DMS153 (cell line): ENCODE measurements at regions not wholly inside any gene's neighbourhood (a gene's known extent, or its start where the extent isn't known, plus 50 kb on each side); places are given as distances from the start of the nearest gene placed in this dataset.
A peak's percentile ranks its signal among the peaks of the same experiment; 100 is the strongest.
"Not testable (repeated sequence)": the region's sequence is repeated elsewhere in the genome, so short reads cannot be mapped to it uniquely, and the experiment has no call there.

Experiments used
- DNase-seq: peaks from one replicate; lab custom pipeline; 2025; lab: John Stamatoyannopoulos, UW

DNA sequence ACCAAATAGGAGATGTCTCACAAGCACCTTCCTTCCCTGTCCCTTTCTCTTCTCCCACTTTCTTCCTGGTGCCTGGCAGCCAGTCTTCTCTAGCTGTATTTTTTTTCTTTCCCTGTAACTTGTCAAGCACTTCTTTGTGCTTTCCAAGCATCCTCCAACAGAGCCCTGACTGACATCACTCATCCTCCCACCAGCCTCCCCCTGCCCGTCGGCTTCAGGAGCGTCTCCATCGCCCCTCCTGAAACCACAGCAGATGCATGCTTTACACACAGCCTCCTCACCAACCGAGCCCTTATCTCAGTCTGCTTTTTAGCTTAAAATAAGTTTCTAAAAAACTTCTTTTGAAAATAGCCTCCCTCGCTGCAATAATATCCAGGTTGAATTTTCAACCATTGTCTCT lies 268.7 kb upstream of the CDH5 start:
- DNase-seq = no peak

GRCh38 chr16:66095676-66096075 lies 270.8 kb upstream of the CDH5 start:
- DNase-seq = no peak

- no peak for DNase-seq
Measured at GRCh38 chr16:66093191-66093590, 273.3 kb upstream of the CDH5 start.

DNA sequence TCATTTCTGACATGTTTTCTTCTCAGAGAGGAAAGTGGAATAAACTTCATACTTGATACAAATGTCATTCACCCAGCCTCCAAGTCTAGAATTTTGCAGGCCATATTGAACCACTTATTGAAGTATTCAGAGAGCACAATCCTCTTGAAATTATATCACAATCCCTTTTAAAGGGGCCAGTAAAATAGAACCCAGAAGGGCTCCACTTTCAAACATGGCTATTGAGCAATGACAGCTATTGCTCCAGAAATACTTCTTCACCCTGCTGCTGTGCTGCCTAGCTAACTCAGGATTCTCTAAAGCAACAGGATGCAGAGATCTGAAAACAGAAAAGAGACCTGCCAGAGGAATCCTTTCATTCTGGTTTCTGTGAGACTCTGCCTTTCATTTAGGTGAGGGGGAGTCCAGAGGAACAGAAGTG lies 275.0 kb upstream of the CDH5 start:
- no peak for DNase-seq

DNA sequence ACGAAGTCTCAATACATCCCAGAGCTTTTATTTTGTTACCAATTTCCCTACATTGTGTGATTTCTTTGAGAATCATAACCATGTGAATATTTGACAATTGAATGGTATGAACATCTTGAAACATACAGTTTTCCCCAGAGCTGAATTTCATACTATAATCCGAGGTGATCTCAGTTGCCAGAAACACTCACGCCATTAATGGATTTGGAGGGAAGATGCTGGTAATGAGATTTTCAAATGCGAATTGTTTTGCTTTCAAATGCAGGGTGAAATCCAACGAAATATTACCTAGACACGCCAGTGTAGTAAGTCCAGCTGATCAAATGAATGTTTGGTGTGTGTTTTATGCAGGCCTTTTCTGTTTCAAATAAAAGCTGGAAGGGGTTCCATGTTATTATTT lies 277.8 kb upstream of the CDH5 start:
- no peak for DNase-seq

DNA sequence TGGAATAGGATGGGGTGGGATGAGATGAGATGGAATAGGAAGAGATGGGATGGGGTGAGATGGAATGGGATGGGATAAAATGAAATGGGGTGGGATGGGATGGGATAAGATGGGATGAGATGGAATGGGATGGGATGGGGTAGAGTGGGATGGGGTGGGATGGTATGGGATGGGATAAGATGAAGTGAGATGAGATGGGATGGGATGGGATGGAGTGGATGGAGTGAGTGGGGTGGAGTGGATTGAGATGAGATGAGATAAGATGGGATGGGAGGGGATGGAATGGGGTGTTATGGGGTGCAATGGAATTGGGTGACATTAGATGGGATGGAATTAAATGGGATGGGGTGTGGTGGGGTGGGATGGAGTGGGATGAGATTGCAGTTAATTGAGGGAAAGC lies 279.2 kb upstream of the CDH5 start:
- DNase-seq = no peak

- DNase-seq = no peak
Measured at GRCh38 chr16:66085651-66086050, 280.8 kb upstream of the CDH5 start.

DNA sequence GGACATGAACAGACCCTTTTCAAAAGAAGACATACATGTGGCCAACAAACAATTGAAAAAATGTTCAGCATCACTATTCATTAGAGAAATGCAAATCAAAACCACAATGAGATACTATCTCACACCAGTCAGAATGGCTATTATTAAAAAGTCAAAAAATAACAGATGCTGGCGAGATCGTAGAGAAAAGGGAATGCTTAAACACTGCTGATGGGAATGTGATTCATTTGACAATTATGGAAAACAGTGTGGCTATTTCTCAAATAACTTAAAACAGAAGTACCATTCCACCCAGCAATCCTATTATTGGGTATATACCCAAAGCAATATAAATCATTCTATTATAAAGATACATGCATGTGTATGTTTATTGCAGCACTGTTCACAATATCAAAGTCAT lies 281.8 kb upstream of the CDH5 start:
- DNase-seq = not testable (repeated sequence)

DNA sequence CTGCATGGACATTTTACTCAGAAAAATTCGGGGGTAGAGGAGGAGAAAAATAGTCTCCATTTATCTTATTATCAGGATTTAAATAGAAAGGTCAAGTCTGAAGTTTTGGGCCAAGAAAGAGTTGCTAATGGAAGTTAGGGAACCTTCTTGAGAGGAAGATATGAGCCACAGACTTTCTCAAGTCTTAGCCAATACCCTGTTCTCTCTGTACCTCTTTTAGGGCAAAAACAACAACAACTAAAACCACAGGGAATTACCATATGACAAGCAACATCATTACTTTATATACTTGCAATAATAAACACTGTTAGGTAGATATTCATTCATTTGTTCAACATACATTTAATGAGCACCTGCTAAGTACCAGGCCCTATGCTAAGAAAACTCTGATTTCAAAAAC lies 282.2 kb upstream of the CDH5 start:
- DNase-seq = no peak

DNA sequence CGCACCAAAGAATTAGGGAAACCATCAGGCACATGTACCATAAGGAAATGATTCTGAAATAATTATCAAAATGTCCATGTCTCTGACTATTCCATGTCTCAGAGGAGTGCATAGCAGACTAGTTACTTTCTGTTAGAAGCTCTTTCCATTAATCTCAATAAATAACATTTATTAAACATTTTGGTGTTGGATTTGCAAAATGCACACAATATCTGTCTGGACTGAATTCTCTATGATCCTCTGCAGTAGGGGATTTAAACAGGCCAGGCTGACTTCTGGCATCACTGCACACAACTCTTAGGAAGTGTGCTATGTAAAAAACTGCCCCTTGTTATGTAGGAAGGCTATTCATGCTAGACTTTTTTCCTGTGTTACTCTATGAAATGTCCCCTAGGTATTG lies 283.3 kb upstream of the CDH5 start:
- DNase-seq = no peak

- DNase-seq = no peak
Measured at GRCh38 chr16:66082424-66082823, 284.1 kb upstream of the CDH5 start.

- no peak for DNase-seq
Measured at GRCh38 chr16:66081775-66082366, 284.6 kb upstream of the CDH5 start.

DNA sequence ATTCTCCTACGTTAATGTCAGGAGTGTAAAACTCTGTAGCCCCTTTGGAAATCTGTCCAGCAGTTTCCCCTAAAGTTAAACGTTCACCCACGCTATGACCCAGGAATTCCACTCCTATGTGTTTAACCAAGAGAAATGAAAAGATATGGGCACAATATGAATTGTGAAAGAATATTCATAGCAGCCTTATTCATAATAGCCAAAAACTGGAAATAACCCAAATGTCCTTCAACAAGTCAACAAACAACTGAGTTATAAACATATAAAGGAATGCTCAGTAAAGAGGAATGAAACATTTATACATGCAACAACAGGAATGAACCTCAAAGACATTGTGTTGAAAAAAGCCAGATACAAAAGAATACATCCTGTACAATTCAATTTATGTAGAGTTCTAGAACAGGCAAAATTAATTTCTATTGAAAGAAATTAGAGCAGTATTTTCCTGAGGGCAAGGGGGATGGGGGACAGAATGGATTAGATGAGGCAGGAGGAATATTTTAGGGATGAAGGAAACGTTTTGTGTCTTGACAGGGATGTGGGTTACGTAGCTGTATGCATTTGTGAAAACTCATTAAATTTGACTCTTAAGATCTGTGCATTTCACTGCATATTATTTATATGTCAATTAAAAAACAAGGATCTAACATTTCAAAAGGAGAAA lies 286.7 kb upstream of the CDH5 start:
- no peak for DNase-seq

DNA sequence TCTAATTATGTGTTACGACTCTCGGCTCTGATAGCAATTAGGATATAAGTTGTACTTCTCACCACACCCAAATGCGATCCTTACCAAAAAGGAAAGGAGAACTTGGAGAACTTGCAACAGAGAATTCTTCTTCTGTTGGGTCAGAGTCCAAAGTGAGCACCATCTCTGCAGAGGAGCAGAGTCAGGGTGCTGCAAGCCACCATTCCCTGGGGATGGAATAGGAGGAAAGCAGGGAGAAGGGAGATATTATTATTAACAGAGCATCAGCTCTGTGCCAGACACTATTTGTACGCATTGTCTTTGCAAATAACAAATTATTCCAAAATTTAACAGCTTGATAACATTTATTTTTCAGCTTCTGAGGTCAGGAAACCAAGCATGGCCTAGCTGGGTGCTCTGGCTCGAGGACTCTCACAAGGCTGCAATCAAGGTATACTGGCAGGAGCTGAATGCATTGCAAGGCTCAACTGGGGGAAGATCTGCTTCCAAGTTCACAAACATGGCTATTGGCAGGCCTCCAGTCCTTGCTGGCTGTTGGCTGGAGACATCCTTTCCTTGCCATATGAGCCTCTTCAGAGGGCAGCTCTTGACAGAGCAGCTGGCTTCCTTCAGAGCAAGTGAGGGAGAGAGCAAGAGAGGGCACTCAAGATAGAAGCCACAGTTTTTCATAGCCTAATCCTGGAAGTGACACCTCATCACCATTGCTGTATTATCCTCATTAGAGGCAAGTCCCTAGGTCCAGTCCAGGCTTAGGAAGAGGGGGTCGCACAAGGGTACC lies 296.2 kb upstream of the CDH5 start:
- peak; percentile 12 for DNase-seq

DNA sequence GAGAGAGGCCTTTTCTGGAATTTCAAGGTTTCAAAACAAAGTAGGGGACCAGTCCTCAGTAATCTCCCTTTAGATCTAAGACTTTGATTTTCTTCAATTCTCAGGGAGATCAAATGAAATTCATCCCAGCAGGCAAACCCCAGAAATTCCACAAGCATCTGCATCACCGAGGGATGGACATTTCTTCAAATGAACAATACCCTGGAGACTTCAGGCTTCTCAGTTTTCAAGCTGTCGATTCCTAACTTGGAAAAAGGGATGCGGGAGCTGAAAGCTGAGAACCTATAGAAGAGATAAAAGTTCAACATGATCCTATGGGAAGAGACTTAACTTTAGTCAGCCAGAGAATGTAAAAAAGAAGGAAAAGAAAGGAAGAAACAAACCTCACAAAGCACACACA lies 296.9 kb upstream of the CDH5 start:
- DNase-seq = no peak

GRCh38 chr16:66066404-66066803 lies 300.1 kb upstream of the CDH5 start:
- no peak for DNase-seq

- no peak for DNase-seq
Measured at GRCh38 chr16:66065925-66066324, 300.6 kb upstream of the CDH5 start.

DNA sequence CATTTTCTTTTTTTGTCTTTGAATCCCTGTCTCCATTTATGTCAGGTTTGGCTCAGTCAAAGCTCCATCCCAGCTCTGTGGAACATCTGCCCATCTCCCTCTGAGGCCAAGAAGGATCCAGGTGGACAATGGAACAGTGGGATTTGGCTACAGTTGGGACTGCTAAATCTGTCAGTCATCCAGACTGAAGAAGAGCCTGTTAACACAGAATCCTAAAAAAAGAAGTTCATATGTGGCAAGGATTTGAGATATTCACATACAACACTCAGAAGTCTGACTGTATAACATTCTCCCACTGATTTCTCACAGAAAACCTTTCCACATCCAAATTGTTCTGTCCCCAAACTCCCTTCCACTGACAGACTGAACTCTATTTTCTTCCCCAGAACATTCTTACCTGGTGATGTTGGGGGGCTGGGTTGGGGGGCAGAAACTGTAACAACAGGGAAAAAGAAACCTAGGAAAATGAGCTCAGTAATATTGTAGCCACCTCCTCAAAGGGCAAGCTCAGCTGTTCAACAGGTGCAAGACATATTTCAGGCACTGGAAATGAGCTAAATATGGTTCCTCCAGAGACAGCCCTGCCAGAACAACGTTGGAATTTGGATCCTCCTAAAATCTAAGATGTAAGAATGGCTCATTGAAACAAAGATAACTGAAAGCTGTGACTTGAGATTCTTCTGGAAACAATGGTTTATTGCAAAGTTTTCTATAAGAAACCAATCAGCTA lies 301.5 kb upstream of the CDH5 start:
- DNase-seq = no peak

- DNase-seq = no peak
Measured at GRCh38 chr16:66058832-66059231, 307.7 kb upstream of the CDH5 start.

- no peak for DNase-seq
Measured at GRCh38 chr16:66058172-66058691, 308.3 kb upstream of the CDH5 start.

DNA sequence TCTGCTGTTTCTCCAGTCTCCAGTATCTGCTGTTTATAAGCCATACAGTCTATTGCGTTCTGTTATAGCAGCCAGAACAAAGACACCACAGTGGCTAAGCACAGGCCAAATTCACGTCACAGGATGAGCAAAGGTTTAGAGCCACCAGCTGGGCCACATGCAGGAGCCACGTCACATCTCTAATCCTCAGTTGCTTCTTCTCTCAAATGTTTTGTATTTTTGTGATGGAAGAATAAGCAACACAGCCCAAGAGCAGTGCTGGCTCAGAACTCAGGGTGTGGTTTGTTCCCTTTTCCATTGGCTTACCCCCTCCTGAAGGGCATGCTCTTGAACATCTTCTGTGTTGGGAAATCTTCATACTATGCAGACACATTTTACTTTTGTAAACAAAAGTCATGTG lies 309.4 kb upstream of the CDH5 start:
- DNase-seq = no peak

DNA sequence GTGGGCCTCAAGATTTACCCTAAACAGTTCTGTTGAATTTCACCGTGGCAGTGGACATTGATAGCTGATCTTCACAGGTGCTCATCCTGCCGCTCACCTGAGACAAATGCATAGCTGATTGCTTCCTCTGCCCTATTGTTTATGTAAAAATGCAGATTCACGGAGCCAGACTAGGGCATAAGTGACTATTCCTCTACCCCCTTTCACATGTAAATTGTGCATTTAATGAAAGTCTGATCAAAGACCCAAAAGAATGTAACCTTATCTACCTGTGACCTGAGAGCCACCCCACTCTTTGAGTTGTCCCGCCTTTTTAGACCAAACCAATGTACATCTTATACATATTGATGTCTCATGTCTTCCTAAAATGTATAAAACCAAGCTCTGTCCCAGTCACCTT lies 312.4 kb upstream of the CDH5 start:
- no peak for DNase-seq

DNA sequence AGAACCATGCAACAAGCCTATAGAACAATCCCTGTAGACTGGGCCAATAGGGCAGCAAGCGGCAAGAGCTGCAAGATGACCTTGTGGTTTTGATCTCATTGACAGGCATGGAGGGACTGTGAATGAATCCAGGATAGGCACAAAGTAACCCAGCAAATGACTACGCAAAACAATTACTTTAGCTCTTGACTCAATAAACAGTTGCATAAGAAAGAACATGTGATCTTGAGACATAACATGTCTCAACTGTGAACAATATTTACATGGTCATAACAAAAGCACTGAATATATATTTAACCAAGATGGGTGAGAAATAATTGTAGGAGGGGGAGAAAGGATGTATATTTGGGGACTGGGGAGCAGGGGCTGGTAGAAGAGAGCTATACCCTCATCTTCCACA lies 313.7 kb upstream of the CDH5 start:
- no peak for DNase-seq
